ENCODE measurements at regions not wholly inside any gene's neighbourhood (a gene's known extent, or its start where the extent isn't known, plus 50 kb on each side); places are given as distances from the start of the nearest gene placed in this dataset.

DNA sequence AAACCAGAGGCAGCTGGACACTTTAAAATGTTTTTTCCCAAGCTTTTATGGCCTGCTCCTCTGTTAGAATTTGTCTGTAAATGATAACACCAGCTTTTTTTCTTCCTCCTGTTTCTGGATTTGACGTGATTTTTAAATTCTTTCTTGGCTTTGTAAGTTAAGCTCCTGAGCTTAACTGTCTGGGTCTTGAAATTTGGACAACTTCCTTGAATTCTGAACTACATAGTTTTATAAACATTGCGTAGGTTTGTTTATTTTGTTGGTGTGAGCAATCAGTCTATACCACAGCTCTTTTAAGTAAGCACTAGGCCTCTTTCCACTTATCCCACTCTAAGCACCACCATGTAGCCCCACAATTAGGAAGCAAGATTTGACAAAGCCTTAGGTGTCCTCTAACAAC lies 144.4 kb upstream of the GUCY1A1 start:
- DNase-seq (ENCODE audit: low read depth in 1 of 2, low spot score in 1 of 2) = no peak

DNA sequence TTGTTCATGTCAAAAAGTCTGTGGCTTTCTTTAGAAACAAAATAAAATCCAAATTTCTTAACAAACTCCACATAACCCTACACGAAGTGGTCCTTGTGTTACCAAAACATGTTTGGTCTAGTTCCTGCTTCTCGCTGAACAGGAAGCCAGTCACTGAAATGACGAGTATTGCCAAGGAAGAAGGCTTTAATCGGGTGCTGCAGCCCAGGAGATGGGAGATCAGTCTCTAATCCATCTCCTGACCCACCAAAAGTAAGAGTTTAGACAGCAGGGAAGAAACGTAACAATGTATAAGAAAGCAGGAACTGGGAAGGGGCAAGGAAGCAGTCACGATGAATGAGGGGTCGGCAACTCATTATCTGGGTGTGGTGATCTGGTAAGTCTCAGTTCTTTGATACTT lies 144.6 kb upstream of the MAP9 start:
- DNase-seq (ENCODE audit: low read depth in 1 of 2, low spot score in 1 of 2) = no peak

DNA sequence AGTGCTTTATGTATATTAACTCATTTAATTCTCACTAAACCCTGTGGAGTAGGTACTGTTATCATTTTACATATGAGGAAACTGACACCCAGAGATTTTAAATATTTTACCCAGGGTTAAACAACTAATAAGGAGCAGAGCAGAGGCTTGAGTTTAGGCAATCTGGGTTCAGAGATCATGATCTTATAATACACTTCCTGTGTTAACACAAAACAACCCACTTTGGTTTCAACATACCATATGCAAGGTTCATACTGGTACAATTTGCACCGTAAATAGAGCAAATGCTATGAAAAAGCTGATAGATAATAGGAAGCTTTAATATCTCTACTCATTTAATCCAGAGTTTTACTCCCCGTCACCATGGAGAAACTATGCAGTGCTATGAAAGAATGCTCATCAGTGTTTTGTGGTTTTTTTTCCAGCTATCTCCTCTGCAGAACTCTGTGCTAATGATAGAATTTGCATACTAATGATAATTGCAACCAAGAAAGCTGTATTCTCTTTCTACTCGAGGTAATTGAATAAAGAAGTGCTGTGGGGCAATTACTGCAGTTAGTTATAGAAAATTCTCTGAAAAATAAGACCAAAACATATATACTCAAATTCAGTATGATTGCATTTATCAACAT lies 138.8 kb upstream of the MAP9 start:
- DNase-seq (ENCODE audit: low read depth in 1 of 2, low spot score in 1 of 2) = no peak

DNA sequence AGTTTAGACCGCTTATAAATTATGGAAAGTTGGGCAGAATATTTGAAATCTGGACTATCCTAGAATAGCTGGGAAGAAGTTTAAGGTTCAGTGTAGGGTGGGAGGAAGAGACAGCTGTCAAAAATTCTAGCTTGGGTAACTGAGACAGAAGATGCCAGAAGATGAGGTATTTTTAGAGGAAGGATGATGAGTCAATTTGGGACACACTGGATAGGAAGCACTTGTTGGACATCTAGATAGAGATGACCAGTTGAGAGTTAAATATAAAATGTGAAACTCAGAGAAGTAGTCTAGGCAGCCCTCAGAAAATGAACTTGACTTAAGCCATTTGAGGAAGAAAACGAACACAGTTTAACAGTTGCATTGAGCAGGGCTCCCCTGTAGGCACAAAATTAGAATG lies 137.9 kb upstream of the MAP9 start:
- DNase-seq (ENCODE audit: low read depth in 1 of 2, low spot score in 1 of 2) = no peak

DNA sequence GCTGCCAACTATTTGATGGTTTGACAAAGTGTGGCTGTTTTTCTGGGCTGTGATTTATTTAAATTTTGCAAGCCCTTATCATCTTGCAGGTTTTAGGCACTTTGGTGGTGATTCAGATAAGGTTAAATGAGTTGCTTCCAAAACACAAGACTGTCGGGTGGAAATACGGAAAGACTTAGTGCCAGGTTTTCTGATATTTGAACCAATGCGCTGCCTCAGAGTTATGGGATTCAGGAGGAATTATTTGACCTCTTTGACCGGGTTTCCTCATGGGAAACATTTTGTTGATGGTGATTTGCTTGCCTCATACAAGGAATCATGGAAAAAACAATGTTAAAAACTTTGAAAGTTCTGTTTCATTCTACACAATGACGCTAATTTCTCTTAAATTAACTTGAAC lies 136.1 kb upstream of the MAP9 start:
- no peak for DNase-seq (ENCODE audit: low read depth in 1 of 2, low spot score in 1 of 2)

DNA sequence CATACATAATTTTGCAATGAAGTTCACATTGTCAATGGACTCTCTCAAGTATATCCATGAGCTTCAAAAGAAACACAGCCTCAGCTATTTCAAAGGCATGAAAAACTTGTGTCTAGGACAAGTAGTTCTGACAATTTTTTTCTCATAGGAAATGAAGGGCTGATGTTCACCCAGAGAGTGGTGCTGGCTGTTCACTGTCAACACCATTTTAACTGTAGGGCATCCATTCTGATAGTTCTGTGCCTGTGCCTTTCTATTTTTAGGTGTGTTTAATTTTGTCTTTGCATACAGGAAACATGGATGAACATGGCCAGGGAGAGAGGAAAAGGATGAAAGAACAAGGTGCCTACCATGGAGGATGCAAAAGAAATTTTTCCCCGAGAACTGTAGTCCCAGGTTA lies 135.3 kb upstream of the MAP9 start:
- no peak for DNase-seq (ENCODE audit: low read depth in 1 of 2, low spot score in 1 of 2)

DNA sequence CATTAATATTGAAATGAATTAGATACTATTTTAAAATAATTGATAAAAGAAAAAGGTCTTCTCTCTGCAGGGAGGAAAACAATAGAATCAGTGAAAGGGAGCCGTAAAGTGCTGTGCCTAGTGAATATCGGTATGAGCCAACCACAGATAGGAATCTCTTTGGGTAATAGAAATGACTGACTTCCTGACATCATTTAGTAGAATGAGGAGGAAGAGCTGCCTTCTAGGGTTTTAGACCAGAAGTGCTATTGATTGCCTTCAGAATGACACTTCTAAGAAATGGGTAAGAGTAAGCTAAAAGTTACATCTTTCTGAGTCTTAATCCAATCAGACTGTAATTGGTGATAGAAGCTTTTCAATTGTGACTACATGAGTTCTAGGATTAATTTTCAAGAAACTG lies 134.0 kb upstream of the MAP9 start:
- DNase-seq (ENCODE audit: low read depth in 1 of 2, low spot score in 1 of 2) = no peak

DNA sequence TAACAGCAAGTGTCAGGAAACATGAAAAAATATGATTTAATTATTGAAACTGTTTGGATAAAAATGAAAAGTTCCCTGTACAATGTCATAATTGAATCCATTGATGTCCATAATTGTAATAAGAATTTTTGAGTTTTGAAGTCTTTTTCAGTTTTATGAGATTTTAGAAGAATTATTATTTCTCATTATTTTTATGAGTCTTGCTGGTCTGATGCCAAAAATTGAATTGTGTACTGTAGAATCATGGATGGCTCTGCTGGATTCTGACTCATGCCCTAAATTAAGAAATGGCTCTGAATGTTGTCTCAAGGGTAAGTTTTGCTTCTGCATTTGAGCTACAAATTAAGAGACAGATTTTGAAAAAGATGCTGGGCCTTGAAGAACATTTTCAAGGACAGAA lies 132.8 kb upstream of the MAP9 start:
- no peak for DNase-seq (ENCODE audit: low read depth in 1 of 2, low spot score in 1 of 2)

DNA sequence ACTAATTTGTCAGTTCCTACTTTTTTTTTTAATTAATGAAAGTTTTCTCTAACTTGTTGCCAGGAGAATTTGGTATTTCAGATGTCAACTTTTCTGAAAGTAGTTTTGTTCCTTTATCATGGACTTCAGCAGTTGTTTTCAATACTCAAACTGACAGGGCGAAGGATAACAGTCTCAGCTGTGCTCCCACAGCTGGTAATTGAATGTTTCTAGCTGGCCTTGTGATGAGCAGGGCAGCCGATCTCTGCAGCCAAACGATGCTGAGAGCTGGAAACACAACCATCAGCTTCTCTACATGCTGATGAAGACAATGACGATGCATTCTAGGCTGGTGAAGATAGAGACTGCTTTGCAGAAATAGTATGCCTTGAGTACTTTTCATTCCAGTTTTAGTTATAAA lies 130.0 kb upstream of the MAP9 start:
- DNase-seq (ENCODE audit: low read depth in 1 of 2, low spot score in 1 of 2) = no peak

DNA sequence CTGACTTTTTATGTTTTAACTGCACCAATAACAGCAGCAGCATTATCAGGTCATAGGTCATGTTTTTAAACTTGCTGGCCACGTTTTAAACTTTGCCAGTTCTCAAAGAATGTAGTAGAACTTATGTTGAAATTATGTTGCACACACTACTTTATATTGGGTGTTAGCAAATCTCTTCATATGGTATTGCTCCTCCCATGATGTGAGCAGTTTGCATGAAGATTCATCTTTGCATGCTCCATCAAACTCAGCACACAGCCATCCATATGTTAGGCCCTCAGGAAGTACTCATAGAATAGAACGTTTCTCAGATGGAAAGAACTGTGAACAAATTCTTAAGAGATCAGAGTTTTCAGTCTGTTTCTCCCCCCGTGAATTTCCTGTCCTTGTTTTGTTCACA lies 128.6 kb upstream of the MAP9 start:
- no peak for DNase-seq (ENCODE audit: low read depth in 1 of 2, low spot score in 1 of 2)

DNA sequence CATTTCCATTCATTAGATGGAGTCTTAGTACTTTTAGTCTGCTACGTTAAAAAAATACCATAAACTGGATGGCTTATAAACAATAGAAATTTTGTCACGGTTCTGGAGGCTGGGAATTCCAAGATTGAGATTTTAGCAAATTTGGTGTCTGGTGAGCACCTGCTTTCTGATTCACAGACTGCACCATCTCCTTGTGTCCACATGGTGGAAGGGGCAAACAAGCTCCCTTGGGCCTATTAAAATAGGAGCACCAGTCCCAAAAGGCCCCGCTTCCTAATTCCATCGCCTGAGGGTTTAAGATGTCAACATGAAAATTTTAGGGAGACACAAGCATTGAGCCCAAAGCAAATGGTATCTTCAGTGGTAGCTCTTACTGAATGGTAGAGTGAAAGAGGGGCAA lies 120.5 kb upstream of the MAP9 start:
- no peak for DNase-seq (ENCODE audit: low read depth in 1 of 2, low spot score in 1 of 2)

DNA sequence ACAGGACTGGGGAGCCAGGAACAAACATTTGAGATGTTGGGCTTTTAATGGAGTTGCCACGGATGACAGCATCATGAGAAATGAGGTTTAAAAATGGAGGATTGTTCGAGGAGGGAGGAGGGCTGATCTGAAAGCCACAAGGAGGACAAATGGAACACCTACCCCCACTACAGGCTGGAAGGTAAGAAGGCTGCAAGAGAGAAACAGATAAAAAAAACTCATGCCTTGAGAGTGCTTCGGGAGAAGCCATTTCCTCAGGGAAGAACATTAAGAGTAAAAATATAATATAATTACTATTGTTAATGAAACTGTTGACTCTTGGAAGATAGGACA lies 119.5 kb upstream of the MAP9 start:
- DNase-seq (ENCODE audit: low read depth in 1 of 2, low spot score in 1 of 2) = no peak

DNA sequence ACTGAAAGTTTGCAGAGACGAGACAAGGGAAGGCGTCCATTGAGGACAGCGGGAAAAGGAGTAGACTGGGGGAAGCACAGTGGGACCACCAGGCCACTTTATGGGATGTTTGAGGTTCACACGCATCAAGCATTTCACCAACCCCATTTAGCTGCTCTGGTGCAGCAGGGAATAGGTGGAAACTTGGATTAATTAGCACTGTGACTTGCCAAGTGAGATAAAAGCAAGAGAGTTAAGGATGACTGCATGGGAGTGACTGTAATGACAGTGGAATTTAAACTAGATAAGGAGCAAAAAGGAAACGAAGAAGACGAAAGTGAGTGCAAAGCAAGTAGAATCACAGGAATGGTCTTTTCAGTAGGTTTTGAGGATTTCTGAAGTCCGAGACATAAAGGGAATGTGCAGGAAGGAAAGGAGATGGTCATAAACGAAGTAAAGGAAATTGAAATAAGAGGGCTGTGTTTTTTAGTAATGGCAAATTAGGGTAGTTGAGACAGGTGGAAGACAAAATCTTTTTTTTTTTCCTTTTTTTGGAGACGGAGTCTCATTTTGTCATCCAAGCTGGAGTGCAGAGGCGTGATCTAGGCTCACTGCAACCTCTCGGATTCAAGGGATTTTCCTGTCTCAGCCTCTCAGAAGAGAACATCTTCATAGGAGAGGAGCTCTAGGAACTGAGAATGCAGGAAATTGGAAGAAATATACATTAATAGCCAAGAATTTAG lies 119.0 kb upstream of the MAP9 start:
- no peak for DNase-seq (ENCODE audit: low read depth in 1 of 2, low spot score in 1 of 2)

DNA sequence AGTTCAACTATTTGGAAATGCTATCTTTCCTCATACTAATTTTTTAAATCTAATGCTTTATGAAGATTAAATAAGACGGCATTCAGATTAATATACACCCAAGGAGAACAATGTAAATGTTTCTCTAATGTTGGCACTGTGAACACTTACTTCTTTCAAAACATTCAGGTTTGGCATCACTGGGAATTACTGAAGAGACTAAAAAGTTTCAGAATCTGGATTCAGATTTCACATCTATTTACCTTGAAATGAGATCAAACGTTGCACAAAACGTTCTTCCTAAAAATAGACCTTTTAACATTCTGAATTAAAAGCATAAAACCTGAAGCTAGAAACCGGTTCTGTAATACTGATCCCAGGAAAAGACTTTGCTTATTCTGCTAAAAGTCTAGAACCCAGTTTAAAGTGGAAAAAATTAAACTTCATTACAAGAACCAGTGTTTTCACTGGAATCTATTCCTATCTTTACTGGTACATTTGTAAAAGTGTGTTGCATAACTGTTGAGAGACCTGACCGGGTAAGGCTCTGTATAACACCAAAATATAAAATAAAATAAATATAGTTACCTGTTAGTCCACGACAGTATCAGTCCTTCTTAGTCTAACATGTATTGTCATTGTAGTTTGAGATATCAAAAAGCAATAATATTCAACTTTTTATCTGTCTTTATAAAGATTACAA lies 117.4 kb upstream of the MAP9 start:
- no peak for DNase-seq (ENCODE audit: low read depth in 1 of 2, low spot score in 1 of 2)

DNA sequence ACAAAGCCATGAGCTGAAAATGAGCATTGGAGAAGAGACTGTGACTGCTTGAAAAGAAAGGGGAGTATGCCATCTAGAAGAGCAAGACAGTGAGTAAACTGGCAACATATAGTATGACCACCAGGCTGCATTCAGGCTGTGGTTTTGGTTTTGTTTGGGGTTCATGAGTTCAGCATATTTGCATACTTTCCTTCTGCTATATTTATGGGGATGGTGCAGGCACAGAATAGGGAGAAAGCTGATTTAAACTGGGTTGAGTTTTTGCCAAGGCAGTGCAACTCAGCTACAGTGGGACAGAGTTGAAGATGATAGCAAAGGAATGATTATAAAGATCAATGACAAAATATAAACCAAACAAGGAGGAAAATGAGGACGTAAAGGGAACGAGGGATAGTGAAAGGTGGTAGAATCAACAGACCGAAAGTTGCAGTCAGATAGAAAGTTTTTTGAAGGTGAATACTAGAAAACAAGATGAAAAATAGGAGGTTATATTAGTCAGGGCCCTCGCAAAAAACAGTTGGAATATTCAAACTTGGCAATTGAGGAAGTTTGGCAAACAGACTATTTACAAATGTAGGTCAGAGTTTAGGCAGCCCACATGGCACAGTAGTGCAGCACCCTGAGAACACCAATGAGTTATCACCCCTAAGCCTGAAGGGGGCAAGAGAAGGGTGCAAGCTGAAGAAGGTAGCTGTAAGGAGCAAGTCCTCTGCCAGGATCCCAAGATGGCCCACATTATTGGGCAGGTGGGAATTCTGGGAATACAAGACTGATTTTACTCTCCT lies 114.8 kb upstream of the MAP9 start:
- DNase-seq (ENCODE audit: low read depth in 1 of 2, low spot score in 1 of 2) = no peak

DNA sequence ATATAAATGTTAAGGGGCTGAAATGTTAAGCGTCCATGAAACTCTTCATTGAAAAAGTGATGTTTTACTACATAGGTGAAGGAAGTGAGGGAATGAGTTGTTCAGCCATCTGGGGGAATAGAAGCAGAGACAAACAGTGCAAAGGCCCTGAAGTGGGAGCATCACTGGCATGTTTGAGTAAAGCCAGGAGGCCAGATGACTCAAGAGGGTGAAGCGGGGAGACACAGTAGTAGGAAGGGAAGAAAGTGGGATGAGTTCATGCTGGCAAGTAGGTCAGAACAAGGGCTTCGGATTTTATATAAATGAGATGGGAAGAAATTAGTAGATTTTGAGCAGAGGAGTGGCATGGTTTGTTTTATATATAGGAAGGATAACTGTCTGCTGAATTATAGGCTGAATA lies 112.5 kb upstream of the MAP9 start:
- DNase-seq (ENCODE audit: low read depth in 1 of 2, low spot score in 1 of 2) = no peak

DNA sequence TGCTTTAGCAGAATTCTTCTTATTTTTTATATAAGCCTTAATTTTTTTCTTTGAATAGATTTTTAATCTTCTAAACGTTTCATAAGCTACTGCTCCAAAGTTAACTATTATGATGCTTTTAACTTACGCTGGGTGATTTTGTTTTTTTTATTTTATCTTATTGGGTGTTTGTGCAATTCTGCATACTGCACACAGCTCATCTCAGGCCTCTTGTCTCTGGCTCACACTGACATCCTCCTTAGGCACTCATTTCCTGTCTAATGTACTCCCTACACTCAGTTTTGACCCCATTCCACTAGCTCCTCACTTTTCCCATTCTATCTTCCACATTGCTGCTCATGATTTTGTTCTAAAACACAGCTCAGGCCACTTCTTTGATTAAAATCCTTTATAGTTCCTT lies 111.9 kb upstream of the MAP9 start:
- no peak for DNase-seq (ENCODE audit: low read depth in 1 of 2, low spot score in 1 of 2)

DNA sequence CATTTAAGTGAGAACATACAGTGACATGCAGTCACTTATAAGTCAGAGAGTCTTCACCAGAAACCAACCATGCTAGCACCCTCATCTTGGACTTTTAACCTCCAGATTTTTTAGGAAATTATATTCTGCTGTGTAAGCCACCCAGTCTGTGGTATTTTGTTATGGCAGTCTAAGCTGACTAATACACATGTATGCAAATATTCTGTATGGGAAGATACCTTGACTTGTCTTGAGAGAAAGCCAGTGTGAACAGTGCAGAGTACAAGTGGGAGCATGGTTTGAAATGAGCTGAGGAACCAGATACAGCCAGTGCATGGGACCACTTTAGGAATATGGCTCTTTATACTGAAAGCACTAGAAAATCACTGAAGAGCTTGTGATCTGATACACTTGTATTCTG lies 110.4 kb upstream of the MAP9 start:
- DNase-seq (ENCODE audit: low read depth in 1 of 2, low spot score in 1 of 2) = no peak

DNA sequence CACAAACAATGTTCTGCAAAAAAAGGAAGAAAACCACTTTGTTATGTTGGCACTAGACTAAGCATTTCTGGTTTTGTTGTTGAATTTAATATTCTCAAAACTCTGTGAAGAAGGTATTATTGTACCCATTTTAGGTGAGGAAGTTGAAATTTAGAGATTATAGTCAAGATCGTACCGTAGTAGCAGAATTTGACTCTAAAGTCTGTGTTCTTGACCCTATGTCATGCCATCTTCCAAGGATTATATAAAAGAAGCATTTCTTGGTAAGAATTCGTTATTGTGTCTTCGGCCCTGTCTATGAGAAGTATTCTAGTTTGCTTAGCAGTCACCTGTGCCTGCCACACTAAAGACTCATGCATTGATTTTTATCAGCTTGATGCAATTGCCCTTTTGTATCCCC lies 104.4 kb upstream of the MAP9 start:
- no peak for DNase-seq (ENCODE audit: low read depth in 1 of 2, low spot score in 1 of 2)

DNA sequence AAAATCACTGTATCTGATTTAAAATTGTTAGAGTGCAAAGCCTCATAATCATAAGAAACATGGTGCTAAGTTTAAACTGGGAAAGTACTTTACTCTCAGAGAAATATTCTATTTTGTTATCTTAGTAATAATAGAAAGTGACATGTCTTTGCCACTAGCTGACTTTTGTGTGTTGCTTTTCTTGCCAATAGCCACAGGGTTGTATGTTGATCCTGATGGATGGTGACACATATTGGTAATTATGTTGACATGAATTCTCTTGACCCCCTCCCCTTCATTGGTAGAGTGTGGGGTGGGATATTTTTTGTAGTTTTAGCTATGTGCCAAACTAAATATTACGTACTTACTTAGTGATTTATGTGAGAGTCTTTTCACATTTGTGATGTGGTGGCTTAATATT lies 103.1 kb upstream of the MAP9 start:
- DNase-seq (ENCODE audit: low read depth in 1 of 2, low spot score in 1 of 2) = no peak

DNA sequence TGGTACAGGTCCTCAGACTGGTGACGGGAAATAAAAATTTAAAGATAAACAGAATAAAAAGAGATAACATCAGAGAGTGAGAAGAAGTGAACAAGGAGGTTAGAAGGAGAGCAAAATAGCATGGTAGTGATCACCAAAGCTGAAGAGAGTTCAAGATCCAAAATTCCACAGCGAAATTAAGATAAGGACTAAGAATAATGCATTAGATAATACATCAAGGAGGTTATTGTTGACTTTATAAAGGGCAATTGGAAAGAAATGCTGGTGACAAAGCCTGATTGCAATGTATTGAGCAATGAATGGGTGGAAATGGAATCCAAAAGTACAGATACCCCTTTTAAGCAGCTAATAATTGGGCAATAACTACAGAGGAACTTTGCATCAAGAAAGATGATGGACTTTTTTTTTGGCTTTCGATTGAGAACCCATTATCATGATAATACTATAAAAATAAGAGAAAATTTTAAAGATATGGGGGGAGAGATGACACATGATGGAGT lies 101.6 kb upstream of the MAP9 start:
- DNase-seq (ENCODE audit: low read depth in 1 of 2, low spot score in 1 of 2) = no peak

DNA sequence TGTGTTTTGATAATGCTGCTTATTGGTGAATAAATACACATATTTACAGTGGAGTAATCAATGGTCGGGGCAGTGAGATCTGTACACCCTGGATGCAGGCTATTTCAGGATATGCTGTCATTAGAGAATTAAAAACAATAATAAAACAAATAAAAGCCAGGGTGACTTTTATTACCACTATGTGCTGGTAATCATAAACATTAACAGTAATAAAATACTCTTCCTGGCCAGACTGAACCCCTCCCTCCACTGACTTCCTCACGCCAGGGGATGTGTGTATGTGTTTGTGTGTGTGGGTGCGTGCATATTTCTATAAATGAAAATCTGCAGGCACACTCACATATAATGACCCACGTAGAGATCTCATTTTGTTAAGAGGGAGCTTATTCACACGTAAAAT lies 98.0 kb upstream of the MAP9 start:
- DNase-seq (ENCODE audit: low read depth in 1 of 2, low spot score in 1 of 2) = no peak
